H1 (cell line): ENCODE measurements at regions not wholly inside any gene's neighbourhood (a gene's known extent, or its start where the extent isn't known, plus 50 kb on each side); places are given as distances from the start of the nearest gene placed in this dataset.

ENCODE experiments used
- CTCF ChIA-PET: fragments of 300-600 bp; sonication (Branson Sonifier 250); formaldehyde crosslinking; loops from one replicate; lab custom pipeline; 2021; ENCODE audit not compliant: partially characterized antibody; lab: Charles Lee
- POLR2A ChIA-PET: fragments of 300-600 bp; sonication (Branson Sonifier 250); formaldehyde crosslinking; loops from one replicate; lab custom pipeline; 2021; ENCODE audit warnings: inconsistent platforms; ENCODE audit not compliant: partially characterized antibody; lab: Charles Lee
- DNase-seq, 2 experiments: peaks; one replicate each; pipeline versions ENCODE4 v3.0.0 to v3.0.0-alpha.2; 2010 to 2022; ENCODE audit warnings: low spot score in 2 of 2, low read depth in 1 of 2, mixed read lengths in 1 of 2
- FAIRE-seq: peaks from 2 replicates; lab custom pipeline; 2011; peaks lifted over from hg19 to GRCh38; lab: Jason Lieb, UNC
- H2AFZ ChIP-seq: 2 replicates; pipeline ENCODE4 v1.8.1; 2012; ENCODE audit warnings: low read length, inconsistent platforms
- H2AK5ac ChIP-seq: 2 replicates; pipeline ENCODE4 v1.6.1; 2013; ENCODE audit warnings: low read depth, low read length
- H2BK120ac ChIP-seq: replicated peaks from 2 replicates; pipeline ENCODE3; 2013; ENCODE audit warnings: low read depth, low read length, inconsistent platforms
- H2BK12ac ChIP-seq: 2 replicates; pipeline ENCODE4 v1.6.1; 2013; ENCODE audit warnings: low read depth, low read length
- H2BK15ac ChIP-seq: 2 replicates; pipeline ENCODE4 v1.6.1; 2013; ENCODE audit warnings: low read length
- H2BK20ac ChIP-seq: 2 replicates; pipeline ENCODE4 v1.6.1; 2013; ENCODE audit warnings: low read length
- H2BK5ac ChIP-seq: 2 replicates; pipeline ENCODE4 v1.6.1; 2013; ENCODE audit warnings: low read depth, low read length
- H3K14ac ChIP-seq: 2 replicates; pipeline ENCODE4 v1.6.1; 2013; ENCODE audit warnings: inconsistent platforms; ENCODE audit not compliant: insufficient read length
- H3K18ac ChIP-seq: 2 replicates; pipeline ENCODE4 v1.6.1; 2013; ENCODE audit warnings: low read length; ENCODE audit errors: extremely low read depth
- H3K23ac ChIP-seq: 2 replicates; pipeline ENCODE4 v1.6.1; 2013; ENCODE audit warnings: inconsistent platforms; ENCODE audit not compliant: insufficient read length
- H3K23me2 ChIP-seq: 2 replicates; pipeline ENCODE4 v1.6.1; 2013; ENCODE audit warnings: low read depth, low read length
- H3K27ac ChIP-seq: 2 replicates; pipeline ENCODE4 v1.6.1; 2011; ENCODE audit warnings: low read depth, low read length, inconsistent platforms
- H3K27me3 ChIP-seq, 4 experiments: replicated peaks in 1 of 4; 1 replicate in 1 of 4; 2 replicates in 3 of 4; pipeline versions ENCODE4 v1.6.1 to v1.8.1; 2011 to 2013; ENCODE audit warnings: low read length in 3 of 4, mild to moderate bottlenecking in 3 of 4, inconsistent platforms in 2 of 4, mixed read lengths in 2 of 4, moderate library complexity in 1 of 4; ENCODE audit not compliant: control insufficient read depth in 3 of 4, insufficient read depth in 3 of 4; ENCODE audit errors: extremely low read depth in 1 of 4
- H3K36me3 ChIP-seq, 4 experiments: 2 replicates each; pipeline versions ENCODE4 v1.6.1 to v1.8.1; 2011 to 2013; ENCODE audit warnings: mild to moderate bottlenecking in 4 of 4, low read length in 3 of 4, moderate library complexity in 2 of 4, control low read depth in 1 of 4, inconsistent platforms in 1 of 4; ENCODE audit not compliant: insufficient read depth in 4 of 4, control insufficient read depth in 2 of 4
- H3K4ac ChIP-seq: replicated peaks from 2 replicates; pipeline ENCODE3; 2013; ENCODE audit warnings: low read length, low read depth, mixed read lengths, inconsistent platforms; ENCODE audit not compliant: insufficient read length
- H3K4me1 ChIP-seq, 4 experiments: replicated peaks in 1 of 4; 1 replicate in 1 of 4; 2 replicates in 3 of 4; pipeline versions ENCODE4 v1.6.1 to v1.8.1; 2011 to 2013; ENCODE audit warnings: low read length in 3 of 4, inconsistent platforms in 2 of 4, mixed read lengths in 1 of 4; ENCODE audit not compliant: insufficient read depth in 4 of 4, control insufficient read depth in 3 of 4
- H3K4me2 ChIP-seq, 2 experiments: 2 replicates each; pipeline versions ENCODE4 v1.6.1 to v1.8.1; 2011 to 2013; ENCODE audit warnings: low read depth in 2 of 2, low read length in 2 of 2, control low read depth in 1 of 2, inconsistent platforms in 1 of 2, mild to moderate bottlenecking in 1 of 2; ENCODE audit not compliant: insufficient read depth in 1 of 2
- H3K4me3 ChIP-seq, 4 experiments: fragments of 200-600, 300-600 bp in 1 of 4; sonication (generic), shearing (Covaris generic), sonication (Bioruptor Twin) in 1 of 4; 2 replicates each; pipeline versions ENCODE4 v1.5.1 to v1.8.1; 2011 to 2016; ENCODE audit warnings: low read length in 4 of 4, low read depth in 3 of 4, control low read depth in 2 of 4, inconsistent platforms in 2 of 4, mild to moderate bottlenecking in 2 of 4, mixed read lengths in 1 of 4, moderate library complexity in 1 of 4; ENCODE audit not compliant: insufficient read depth in 2 of 4; ENCODE audit errors: extremely low read depth in 1 of 4
- H3K56ac ChIP-seq: replicated peaks from 2 replicates; pipeline ENCODE3; 2013; ENCODE audit warnings: low read depth, mild to moderate bottlenecking, mixed read lengths, low read length, inconsistent platforms; ENCODE audit not compliant: insufficient read length
- H3K79me1 ChIP-seq: 2 replicates; pipeline ENCODE4 v1.6.1; 2013; ENCODE audit warnings: low read depth, low read length, control low read depth
- H3K79me2 ChIP-seq, 2 experiments: 2 replicates each; pipeline versions ENCODE4 v1.6.1 to v1.8.1; 2012 to 2013; ENCODE audit warnings: low read length in 2 of 2, mild to moderate bottlenecking in 2 of 2, inconsistent platforms in 1 of 2; ENCODE audit not compliant: insufficient read depth in 2 of 2, control insufficient read depth in 1 of 2
- H3K9ac ChIP-seq, 4 experiments: replicated peaks in 1 of 4; 1 replicate in 1 of 4; 2 replicates in 3 of 4; pipeline versions ENCODE4 v1.6.1 to v1.8.1; 2011 to 2013; ENCODE audit warnings: low read depth in 3 of 4, low read length in 3 of 4, control low read depth in 2 of 4, mild to moderate bottlenecking in 2 of 4, moderate library complexity in 2 of 4, inconsistent platforms in 1 of 4; ENCODE audit errors: extremely low read depth in 1 of 4
- H3K9me3 ChIP-seq, 2 experiments: 2 replicates each; pipeline versions ENCODE4 v1.6.1 to v1.8.1; 2012 to 2013; ENCODE audit warnings: mild to moderate bottlenecking in 2 of 2, moderate library complexity in 2 of 2, control low read depth in 1 of 2, inconsistent platforms in 1 of 2, low read depth in 1 of 2, low read length in 1 of 2, mixed read lengths in 1 of 2; ENCODE audit not compliant: insufficient read depth in 2 of 2
- H4K20me1 ChIP-seq, 2 experiments: replicated peaks in 1 of 2; 2 replicates each; pipeline versions ENCODE3 to v1.8.1; 2011 to 2013; ENCODE audit warnings: inconsistent platforms in 2 of 2, low read length in 2 of 2, mild to moderate bottlenecking in 1 of 2; ENCODE audit not compliant: insufficient read depth in 2 of 2, control insufficient read depth in 1 of 2
- H4K5ac ChIP-seq: 2 replicates; pipeline ENCODE4 v1.6.1; 2013; ENCODE audit warnings: low read length, low read depth, mixed read lengths, inconsistent platforms; ENCODE audit not compliant: insufficient read length
- H4K8ac ChIP-seq: 2 replicates; pipeline ENCODE4 v1.8.0; 2013; ENCODE audit warnings: mild to moderate bottlenecking, moderate library complexity, low read length, inconsistent platforms; ENCODE audit not compliant: insufficient read depth; ENCODE audit errors: extremely low read depth
- H4K91ac ChIP-seq: replicated peaks from 2 replicates; pipeline ENCODE3; 2013; ENCODE audit warnings: low read length, mixed read lengths, inconsistent platforms; ENCODE audit not compliant: insufficient read length
- BRCA1 ChIP-seq: IDR thresholded peaks from 2 replicates; pipeline ENCODE4 v1.6.1; 2012; ENCODE audit warnings: low read depth, low read length, improper control_type of control experiment
- HDAC2 ChIP-seq, 2 experiments: fragments of 300-600 bp in 1 of 2; sonication (generic) in 1 of 2; IDR thresholded peaks; 2 replicates each; pipeline ENCODE4 v1.6.1; 2011 to 2012; ENCODE audit warnings: low read depth in 2 of 2, low read length in 2 of 2, mild to moderate bottlenecking in 2 of 2, moderate library complexity in 2 of 2, borderline replicate concordance in 1 of 2, inconsistent platforms in 1 of 2
- PHF8 ChIP-seq: fragments of 200-600 bp; sonication (generic); conservative IDR thresholded peaks from 2 replicates; pipeline ENCODE4 v1.7.1; 2012; ENCODE audit warnings: low read depth, mild to moderate bottlenecking, inconsistent platforms, low read length, moderate library complexity
- POLR2AphosphoS5 ChIP-seq: IDR thresholded peaks from 2 replicates; pipeline ENCODE4 v1.6.1; 2011; ENCODE audit warnings: low read depth, low read length
- POU5F1 ChIP-seq: IDR thresholded peaks from 2 replicates; pipeline ENCODE4 v1.6.1; 2011; ENCODE audit warnings: low read depth, mild to moderate bottlenecking, low read length, moderate library complexity
- RNF2 ChIP-seq: fragments of 200-900, 300-1000 bp; sonication (generic); IDR thresholded peaks from 2 replicates; pipeline ENCODE4 v1.7.1; 2016; ENCODE audit warnings: borderline replicate concordance, low read depth, mild to moderate bottlenecking, antibody characterized with exemption, low read length; ENCODE audit not compliant: poor library complexity, severe bottlenecking; ENCODE audit errors: missing control alignments
- SAP30 ChIP-seq: fragments of 300-600 bp; sonication (generic); IDR thresholded peaks from 2 replicates; pipeline ENCODE4 v1.7.1; 2012; ENCODE audit warnings: low read length, moderate library complexity, mild to moderate bottlenecking, inconsistent platforms; ENCODE audit not compliant: insufficient read depth, insufficient replicate concordance
- SIX5 ChIP-seq: IDR thresholded peaks from 2 replicates; pipeline ENCODE4 v1.6.1; 2011; ENCODE audit warnings: mild to moderate bottlenecking, low read depth, low read length
- WGBS, 2 experiments: shearing (Covaris generic) in 1 of 2; methylation state at CpG; one replicate each; pipeline versions ENCODE4 v1.1.6 to v1.1.7; 2013 to 2015; ENCODE audit warnings: low lambda C conversion rate in 2 of 2, mixed read lengths in 2 of 2, inconsistent platforms in 1 of 2, low coverage in 1 of 2, missing lambda C conversion rate in 1 of 2; ENCODE audit not compliant: insufficient replicate concordance in 2 of 2, insufficient coverage in 1 of 2, insufficient read length in 1 of 2; ENCODE audit errors: extremely low coverage in 1 of 2, missing lambda C conversion rate in 1 of 2; 5-methylcytosine and 5-hydroxymethylcytosine counted together

GRCh38 chr7:106795877-106796231 lies 69.2 kb upstream of the PIK3CG start:
- WGBS, 2 experiments = 0% methylated on average over 1 of the region's 1 CpG; no CpG with 5 or more reads in 1 of the 2 experiments
- Histone ChIP-seq H2BK120ac (no peak overlapping the region), H4K91ac (no peak overlapping the region), H3K27ac (no peak overlapping the region), H2AFZ (no peak overlapping the region), H3K27me3 (no peaks in the 10 kb centered on the region), H3K23me2 (no peaks in the 10 kb centered on the region), H3K79me1 (no peaks in the 10 kb centered on the region), H3K18ac (no peak overlapping the region), H2AK5ac (no peak overlapping the region), H3K56ac (no peak overlapping the region), H3K79me2 (no peaks in the 10 kb centered on the region), H2BK5ac (no peak overlapping the region), H4K8ac (no peak overlapping the region), H4K5ac (no peak overlapping the region), H4K20me1 (no peaks in the 10 kb centered on the region), H3K9me3 (peaks cover 5 to 12% of the 10 kb centered on the region in 2 experiments; a peak in 3 of 4 replicates), H3K4ac (no peak overlapping the region), H3K4me1 (no peaks in the 10 kb centered on the region), H2BK20ac (no peak overlapping the region), H3K23ac (no peak overlapping the region), H2BK15ac (no peak overlapping the region), H2BK12ac (no peak overlapping the region), H3K14ac (no peak overlapping the region), H3K9ac (no peak overlapping the region), H3K4me2 (no peak overlapping the region), H3K4me3 (no peak overlapping the region), H3K36me3 (no peaks in the 10 kb centered on the region)
- no peak for FAIRE-seq
- ChIA-PET CTCF (interaction anchor here (0.6 to 1.1 kb wide), 2 partner anchors 318 to 357 kb away, joined by 3 read pairs; no protein-coding TSS in a partner anchor), POLR2A (no interaction called here)
- no peak for DNase-seq
- TF ChIP-seq POU5F1 = no peak
- TF ChIP-seq HDAC2 (IDR thresholded peaks at IDR 0.05; ENCODE audit: borderline replicate concordance in 1 of 2, low read depth in 2 of 2, low read length in 2 of 2) = no peak
- TF ChIP-seq SIX5 = no peak
- no peak for TF ChIP-seq PHF8
- TF ChIP-seq BRCA1 = no peak
- no peak for TF ChIP-seq RNF2
- no peak for TF ChIP-seq SAP30
- no peak for TF ChIP-seq POLR2AphosphoS5
